ENCODE measurements at regions not wholly inside any gene's neighbourhood (a gene's known extent, or its start where the extent isn't known, plus 50 kb on each side); places are given as distances from the start of the nearest gene placed in this dataset.
"Not testable (repeated sequence)": the region's sequence is repeated elsewhere in the genome, so short reads cannot be mapped to it uniquely, and the experiment has no call there.

DNA sequence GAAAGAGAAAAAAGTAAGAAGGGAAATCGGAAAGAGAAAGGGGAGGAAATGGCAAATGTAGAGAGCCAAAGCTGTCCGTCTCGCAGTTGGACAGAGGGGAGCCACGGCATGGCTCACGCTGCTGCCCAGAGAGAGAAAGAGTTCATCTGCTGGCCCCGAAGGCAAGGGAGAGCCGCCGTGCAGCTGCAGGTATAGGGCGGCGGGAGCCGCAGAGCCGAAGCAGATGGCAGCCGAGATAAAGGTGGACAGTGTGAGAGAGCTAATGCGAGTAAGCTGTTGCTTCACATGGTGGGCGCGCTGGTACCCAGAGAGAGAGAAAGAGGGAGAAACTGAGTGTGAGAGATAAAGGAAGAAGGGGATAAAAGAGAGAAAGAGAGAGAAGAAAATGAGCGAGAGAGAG is 188.4 kb upstream of the PPP1R26 start:
- DNase-seq (ENCODE audit: low spot score): no peak

DNA sequence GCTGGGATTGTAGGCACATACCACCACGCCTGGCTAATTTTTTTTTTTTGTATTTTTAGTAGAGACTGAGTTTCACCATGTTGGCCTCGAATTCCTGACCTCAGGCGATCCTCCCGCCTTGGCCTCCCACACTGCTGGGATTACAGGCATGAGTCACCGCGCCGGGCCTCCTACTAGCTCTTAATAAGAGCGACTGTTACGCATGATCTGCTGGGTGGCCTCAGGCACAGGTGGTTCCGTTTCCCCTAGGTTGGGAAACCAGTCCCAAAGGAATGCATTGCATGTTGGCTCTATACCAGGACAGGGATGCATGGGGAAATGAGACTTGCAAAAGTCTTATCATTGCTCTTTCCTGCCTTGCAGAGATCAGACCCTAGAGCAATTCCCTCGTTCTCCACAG is 184.7 kb upstream of the PPP1R26 start:
- no peak for DNase-seq (ENCODE audit: low spot score)

DNA sequence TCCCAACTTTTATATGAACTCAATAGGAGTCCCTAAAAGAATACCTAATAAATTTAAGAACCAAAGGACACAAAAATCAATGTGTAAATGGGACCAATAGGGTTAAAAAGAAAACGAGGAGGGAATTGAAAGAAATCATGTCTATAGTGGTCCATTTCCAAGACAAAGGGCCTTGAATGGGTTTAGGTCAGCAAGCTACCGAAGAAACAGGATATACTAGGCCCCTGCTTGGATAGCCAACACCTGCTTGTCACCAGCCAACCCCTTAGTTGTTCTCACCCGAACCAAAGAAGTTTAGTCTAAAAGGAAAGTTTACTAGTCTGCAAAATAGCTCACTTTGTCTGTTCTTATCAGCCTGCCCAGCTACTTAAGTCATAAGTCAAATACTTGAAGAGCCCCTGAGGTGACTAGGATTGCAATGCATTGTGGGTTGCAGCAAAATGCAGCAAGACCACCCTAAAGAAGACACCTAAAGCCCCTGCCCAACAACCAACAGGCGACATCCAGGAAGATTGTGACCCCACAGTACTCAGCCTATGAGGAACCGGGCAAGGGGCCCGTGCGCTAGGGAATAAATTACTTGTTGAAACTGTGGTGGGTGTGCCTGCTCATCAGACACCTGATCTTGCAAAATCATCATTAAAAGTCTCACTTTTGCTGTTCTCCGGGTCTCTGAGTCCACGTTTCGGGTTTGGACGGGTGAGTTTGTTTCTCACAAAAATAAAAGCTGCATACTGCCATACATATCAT is 183.9 kb upstream of the PPP1R26 start:
- no peak for DNase-seq (ENCODE audit: low spot score)

DNA sequence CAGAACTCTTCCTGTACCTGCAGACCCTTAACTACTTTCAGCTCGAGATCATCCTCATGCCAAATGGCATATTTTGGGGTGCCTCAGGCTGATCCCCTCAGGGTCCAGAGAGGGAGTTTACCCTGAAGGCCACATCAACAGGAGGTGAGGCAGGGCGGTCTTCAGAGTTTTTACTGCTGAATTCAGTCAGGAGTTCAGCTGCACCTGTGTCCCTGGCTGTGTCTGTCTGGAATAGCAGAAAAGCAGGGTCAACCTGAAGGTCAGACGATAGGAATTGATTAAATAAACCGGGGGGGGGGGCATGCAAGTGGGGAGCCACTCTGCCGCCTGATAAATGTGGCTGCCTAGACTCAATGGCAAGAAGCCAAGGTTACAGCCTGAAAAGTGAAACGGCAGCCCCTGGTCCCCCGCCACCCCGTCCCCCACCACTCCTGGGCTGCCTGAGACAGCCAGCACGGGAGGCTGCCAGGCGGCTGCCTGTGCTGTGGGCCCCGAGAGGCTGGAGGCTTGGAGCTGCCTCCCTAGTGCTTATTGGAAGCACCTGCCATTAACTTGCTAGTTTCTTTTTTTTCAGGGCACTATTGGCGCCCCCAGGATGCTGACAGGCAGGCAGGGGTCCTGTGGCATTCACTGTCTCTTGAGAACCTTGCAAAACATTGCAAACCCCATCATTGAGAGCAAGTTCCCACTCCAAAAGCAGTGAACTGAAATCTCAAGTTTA is 182.7 kb upstream of the PPP1R26 start:
- no peak for DNase-seq (ENCODE audit: low spot score)

DNA sequence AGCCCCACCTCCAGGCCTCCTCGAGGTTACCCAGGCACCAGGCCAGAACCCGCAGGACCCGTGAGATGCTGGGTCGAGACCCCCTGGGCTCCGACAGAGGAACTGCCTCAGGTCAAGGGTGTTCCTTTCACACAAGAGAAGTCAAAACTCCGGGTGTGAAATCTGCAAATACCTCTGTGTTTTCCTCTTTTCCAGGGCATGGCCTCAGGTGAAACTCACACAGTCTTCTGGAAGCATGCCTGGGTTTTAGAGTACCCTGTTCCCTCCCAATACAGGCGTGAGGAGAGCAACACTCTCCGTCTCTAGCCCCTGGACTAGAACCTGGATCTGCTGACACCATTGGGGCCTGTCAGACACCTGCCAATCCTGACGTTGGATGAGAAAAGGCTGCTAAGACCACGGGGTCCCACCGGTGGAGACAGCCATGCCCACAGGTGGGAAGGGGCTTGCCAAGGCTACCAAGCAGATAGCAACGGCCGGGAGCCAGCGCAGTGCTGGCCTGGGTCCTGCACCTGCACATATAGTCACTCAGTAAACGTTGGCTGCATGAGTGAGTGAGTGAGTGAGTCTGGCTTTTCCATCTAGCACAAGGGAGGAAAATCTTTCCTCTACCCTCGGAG is 182.0 kb upstream of the PPP1R26 start:
- DNase-seq (ENCODE audit: low spot score): no peak

DNA sequence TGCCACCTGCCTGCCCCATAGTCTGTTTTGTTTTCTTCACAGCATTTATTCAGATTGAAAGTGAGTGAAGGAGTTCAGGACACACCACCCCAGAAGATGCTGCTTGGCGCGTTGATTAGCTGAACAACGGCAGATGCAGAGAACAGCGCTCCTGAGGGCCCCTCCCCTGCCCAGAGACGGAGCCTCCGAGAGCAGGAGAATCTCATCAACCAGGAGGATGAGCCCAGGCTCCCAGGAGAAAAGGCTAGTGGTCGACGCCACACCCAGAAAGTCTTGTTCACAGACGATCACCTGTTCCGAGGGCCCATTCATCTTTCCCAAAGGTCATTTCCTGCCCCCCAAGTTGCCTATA is 180.4 kb upstream of the PPP1R26 start:
- DNase-seq (ENCODE audit: low spot score): no peak

DNA sequence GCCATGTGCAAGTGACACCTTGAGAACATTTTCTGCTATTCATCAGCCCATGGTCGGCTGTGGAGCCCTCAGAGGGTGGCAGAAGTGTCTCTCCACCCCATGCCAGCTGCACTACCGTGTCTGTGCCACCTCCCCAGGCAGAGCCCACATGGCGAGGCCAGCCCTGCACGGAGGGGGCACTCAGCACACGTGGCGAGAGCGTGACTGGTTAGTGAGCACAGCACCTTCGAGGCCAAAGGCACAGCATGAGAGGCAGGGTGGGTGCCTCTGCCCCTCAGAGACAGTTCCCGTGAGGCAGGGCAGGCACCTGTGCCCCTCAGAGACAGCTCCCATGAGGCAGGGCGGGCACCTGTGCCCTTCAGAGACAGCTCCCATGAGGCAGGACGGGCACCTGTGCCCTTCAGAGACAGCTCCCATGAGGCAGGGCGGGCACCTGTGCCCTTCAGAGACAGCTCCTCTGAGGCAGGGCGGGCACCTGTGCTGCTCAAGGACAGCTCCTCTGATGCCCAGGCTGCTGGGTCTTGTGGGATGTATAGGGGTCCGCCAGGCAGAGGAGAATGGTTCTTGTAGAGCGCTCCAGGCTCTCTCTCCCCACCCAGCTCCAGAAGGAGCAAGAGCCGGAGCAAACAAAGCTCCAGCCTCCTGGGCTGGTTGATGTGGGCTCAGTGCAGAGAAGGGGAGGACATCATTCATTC is 179.8 kb upstream of the PPP1R26 start:
- DNase-seq (ENCODE audit: low spot score): no peak

DNA sequence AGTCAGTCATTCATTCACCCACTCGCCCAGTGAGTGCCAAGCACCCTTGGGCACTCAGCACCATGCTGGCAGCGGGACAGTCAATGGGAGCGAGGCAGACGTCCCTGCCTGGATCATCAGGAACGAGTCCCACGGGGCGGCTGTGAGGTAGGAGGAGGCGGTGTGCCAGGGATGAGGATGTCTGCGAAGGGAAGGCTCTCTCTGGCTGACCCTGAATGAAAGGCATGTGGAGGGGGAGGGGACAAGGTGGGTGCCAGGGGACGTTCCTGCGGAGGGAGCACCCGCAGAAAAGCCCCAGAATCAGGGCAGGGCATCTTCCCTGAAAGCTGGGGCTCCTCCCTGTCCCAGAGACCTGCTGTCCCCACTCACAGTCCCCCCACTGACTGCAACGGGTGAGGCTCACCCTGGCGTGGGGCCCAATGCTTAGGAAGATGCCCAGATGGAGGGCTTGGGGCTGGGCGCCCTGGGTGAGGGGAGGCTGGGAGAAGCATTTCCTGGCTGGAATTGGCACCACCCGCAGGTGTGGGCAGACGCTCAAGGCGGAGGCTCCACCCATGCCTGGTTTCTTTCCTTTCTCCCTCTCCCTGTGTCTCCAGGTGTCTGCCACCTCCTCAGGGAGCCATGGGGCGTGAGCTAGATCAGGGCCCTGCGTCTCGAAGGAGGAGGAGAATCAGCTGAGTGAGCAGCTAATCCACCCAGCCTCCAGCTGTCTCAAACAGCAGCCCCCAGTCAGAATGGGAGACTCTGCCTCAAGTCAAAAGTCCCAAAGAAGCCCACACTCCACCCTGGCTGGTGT is 179.0 kb upstream of the PPP1R26 start:
- DNase-seq (ENCODE audit: low spot score): no peak

DNA sequence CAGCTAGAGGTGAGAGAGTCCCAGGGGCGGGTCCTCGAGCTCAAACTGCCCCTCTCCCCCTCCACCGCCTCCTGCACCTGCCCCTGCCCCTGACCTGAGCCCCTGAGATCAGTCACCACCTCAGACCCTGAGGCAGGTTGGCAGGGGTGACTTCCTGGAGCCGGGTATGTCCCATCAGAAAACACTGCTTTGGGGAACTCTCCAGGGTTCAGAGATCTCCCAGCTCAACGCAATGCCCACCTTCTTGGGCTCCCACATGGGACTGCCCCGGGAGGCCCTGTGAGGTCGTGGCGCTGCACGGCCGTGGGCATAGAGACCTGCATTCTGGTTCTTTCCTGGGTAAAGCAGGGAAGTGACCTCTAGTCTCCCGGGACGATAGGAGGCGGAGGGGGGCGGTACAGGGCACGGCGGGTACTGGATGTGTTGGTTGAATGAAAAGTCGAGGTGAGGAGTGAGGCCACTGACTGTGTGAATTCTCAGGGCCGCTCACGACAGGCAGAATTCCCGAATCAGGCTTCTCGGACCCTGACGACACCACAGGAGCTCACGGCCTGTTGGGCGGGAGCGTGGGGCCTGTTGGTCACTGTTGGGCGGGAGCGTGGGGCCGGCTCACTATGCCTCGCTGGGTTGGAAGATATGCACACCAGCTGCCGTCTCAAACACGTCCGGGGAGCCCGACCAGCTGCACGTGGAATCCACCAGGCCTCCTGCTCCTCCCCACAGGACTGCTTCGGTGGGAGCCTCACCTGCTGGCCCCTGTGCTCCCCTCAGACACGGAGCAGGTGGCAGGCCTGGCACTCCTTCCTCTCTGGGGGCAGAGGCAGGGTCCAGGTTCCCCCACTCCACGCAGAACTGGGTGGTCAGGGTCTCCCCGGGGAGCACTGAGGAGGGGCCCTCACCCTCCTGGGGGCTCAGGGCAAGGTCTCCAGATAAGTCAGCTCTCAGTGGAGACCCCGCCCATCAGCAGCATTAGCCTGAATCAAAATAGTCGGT is 178.0 kb upstream of the PPP1R26 start:
- no peak for DNase-seq (ENCODE audit: low spot score)

DNA sequence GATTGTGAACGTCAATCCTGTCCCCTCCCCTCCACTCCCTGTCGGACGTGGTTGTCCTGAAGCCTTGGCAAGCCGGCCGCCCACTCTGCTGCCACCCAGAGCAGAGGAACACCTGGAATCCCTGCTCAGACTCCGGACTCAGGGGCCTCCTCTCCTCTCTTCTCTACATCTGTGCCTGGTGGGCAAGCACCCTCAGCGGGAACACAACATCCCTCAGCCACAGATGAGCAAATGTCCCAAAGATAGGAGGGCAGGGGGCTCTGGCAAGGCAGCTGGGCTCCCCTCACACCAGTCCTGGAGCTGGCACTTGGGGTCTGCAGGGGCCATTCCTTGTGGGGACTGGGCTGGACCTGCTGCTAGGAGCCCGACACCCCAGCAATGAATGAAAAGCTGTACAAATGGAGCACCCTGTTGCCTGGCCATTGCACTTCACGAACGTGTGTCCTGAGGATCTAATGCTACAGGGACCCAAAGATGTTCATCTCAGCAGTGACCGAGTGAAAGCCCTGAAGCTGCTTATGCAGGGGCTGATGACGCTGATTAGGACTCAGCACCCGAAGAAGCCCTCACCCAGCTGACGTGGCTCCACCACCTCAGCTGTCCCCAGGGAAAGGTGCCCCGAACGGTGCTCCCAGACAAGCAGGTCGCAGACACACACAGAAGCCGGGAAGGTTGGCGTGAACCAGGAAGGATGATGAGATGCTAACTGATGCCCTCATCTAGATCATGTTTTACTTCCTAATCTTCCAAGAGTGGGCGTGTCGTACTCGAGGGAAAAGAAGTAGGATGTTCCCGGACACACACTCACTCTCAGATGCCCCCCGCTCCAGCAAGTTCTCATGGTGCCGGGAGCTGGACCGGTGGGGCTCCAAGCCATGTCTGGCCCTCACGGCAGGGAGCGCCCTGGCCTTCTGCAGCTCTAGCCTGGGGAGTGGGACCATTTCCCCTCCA is 177.0 kb upstream of the PPP1R26 start:
- DNase-seq (ENCODE audit: low spot score): no peak

DNA sequence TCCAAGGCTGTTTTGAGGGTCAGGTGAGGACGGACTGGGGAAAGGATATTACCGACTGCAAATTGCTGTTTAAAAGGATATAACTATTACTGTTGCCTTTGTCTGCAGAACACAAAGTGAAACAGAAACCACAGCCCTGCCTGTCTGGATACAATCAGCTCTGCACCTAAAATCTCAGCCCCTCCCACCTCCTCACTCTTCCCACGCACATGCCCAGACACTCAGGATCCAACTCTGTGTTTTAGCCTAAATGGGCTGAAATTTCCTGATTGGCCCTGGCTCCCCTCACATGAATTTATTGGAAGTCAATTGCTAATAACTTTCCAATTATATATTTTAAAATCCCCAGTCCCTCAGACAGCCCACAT is 176.3 kb upstream of the PPP1R26 start:
- DNase-seq (ENCODE audit: low spot score): no peak

DNA sequence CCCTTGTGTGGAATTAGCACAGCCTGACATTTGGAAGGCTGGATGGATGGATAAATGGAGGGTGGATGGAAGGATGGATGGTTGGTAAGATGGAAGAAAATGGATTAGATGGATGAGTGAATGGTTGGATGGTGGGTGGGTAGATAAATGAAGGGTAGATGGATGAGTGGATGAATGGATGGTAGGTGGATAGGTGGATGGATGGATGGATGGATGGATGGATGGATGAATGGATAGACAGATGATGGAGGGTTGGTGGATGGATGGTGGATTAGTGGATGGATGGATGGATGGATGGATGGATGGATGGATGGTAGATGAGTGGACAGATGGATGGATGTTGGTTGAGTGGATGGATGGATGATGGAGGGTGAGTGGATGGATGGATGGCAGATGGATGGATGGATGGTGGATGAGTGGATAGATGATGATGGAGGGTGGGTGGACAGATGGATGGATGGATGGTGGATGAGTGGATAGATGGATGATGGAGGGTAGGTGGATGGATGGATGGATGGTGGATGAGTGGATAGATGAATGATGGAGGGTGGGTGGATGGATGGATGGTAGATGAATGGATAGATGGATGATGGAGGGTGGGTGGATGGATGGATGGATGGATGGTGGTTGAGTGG is 175.6 kb upstream of the PPP1R26 start:
- DNase-seq (ENCODE audit: low spot score): no peak

DNA sequence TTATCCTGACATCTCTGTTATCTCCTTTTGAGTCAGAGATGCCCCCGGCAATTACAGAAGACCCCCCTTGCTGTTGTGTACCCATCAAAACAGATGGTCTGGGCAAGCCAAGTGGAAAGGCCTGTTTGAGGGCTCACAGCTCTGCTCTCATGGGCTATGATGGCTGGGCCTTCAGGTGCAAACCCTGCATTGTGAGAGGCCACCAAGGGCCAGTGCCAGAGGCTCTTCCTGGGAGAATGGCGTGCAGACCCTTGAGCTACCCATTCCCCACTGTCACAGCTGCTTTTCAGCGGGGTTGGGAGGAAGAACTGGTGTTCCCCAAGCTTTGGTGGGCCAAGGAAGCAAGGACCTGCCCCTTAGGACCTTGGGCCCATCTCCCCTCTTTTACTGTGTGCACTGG is 174.7 kb upstream of the PPP1R26 start:
- no peak for DNase-seq (ENCODE audit: low spot score)

DNA sequence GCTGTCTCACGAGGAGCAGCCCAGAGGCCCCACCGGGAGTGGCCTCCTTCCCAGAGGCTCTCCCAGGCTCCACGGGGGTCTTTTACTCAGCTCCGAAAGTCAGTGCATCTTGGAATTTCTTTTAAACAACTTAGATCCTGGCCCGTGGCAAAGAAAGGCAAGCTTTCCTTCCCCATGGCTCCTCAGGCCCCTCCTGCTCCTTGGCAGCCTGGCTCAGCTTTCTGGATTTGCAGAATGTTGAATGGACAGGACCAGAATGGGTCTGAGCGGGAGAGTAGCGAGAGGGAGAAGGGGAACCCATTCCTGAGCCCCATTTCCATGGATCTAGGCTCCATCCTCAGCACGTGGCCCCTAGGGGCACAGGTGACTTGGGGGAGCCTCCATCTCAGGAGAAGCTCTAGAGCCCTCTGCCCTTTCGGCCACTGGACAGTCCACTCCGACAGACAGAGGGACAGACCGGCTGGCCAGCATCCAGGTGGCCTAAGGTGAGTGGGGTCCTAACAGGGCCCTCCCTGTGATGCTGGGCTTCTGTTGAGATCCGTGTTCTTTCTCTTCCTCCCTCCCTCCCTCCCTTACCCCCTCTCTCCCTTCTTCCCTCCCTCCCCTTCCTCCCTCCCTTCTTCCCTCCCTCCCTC is 173.9 kb upstream of the PPP1R26 start:
- DNase-seq (ENCODE audit: low spot score): no peak

DNA sequence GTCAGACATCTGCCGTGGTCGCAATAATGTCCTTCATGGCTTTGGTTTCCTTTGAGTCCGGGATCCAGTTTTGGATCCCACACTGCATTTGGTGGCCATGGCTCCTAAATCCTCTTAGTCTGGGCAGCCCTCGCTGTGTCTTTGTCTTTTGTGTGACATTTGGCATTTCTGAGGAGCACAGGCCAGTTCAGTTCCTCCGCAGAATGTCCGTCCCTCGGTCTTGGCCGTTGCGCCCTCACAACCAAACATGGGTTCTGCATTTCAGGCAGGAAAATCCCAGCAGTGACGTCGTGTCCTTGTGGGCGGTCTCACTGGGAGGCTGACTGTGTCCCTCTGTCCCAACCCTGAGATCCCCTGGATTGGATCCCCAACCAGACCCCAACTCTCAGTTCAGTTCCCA is 172.9 kb upstream of the PPP1R26 start:
- DNase-seq (ENCODE audit: low spot score): no peak

DNA sequence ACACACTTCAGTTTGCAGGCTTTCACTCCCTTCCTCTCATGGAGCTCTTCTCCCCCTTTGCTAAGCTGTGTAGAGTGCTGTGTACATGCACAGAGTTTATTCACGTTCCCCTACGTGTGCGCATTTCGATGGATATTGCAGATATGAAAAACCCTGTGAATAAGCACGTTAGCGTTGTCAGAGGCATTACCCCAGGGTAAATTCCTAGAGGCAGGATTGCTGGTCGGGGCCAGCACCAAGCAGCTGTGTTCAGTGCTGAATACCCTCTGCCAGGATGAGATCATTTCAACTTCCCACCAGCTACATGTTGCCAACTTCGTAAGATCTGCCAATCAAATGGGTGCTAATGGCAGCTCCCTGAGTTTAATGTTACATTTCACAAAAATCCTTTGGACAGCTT is 172.3 kb upstream of the PPP1R26 start:
- DNase-seq (ENCODE audit: low spot score): no peak

DNA sequence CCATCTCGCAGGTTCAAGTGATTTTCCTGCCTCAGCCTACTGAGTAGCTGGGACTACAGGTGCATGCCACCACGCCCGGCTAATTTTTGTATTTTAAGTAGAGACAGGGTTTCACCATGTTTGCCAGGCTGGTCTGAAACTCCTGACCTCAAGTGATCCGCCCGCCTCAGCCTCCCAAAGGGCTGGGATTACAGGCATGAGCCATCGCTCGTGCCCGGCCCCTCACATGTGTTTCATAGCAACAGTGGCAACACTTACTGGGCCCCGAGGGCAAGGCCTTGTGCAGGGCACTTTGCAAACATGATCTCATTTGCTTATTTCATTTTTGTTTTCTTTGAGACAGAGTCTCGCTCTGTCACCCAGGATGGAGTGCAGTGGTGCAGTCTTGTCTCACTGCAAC is 171.7 kb upstream of the PPP1R26 start:
- DNase-seq (ENCODE audit: low spot score): not testable (repeated sequence)
